Testis (tissue), 2 donors: ENCODE measurements at regions not wholly inside any gene's neighbourhood (a gene's known extent, or its start where the extent isn't known, plus 50 kb on each side); places are given as distances from the start of the nearest gene placed in this dataset.

Source experiments
- POLR2A ChIP-seq: fragments of 450-650 bp; IDR thresholded peaks from one replicate; pipeline ENCODE4 v1.6.1; 2017; ENCODE audit warnings: antibody characterized with exemption, mild to moderate bottlenecking, moderate library complexity
- TF ChIP-seq, protein P1 (sequence below), 3 experiments: fragments of 450-650 bp in 2 of 3; fragments of 200-600 bp in 1 of 3; sonication (generic) in 1 of 3; IDR thresholded peaks; one replicate each; pipeline ENCODE4 v1.5.1; 2016 to 2019; ENCODE audit warnings: antibody characterized with exemption in 3 of 3, mild to moderate bottlenecking in 2 of 3, moderate library complexity in 1 of 3

DNA sequence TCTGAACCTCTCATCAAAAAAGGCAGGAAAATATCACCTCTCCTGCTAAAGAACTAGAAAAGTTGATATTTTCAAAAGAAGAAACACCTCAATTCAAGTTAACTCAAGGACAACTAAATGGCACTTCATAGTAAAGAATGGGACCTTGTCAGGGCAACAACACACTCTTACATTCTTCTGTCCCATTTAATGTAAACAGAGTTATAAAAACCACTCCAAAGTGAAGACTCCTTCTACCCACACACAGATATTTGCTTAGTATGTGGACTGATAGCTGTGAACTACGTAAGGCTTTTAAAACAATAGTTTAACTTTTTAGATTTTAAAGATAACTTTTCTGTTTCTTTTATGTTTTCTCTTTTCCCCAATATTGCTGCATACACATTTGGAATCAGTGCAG is 118.3 kb downstream of the ZNF37A start:
- TF ChIP-seq, protein P1, sequence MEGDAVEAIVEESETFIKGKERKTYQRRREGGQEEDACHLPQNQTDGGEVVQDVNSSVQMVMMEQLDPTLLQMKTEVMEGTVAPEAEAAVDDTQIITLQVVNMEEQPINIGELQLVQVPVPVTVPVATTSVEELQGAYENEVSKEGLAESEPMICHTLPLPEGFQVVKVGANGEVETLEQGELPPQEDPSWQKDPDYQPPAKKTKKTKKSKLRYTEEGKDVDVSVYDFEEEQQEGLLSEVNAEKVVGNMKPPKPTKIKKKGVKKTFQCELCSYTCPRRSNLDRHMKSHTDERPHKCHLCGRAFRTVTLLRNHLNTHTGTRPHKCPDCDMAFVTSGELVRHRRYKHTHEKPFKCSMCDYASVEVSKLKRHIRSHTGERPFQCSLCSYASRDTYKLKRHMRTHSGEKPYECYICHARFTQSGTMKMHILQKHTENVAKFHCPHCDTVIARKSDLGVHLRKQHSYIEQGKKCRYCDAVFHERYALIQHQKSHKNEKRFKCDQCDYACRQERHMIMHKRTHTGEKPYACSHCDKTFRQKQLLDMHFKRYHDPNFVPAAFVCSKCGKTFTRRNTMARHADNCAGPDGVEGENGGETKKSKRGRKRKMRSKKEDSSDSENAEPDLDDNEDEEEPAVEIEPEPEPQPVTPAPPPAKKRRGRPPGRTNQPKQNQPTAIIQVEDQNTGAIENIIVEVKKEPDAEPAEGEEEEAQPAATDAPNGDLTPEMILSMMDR (IDR thresholded peaks at IDR 0.05), result no peak
- TF ChIP-seq POLR2A, result no peak
